H1 (cell line): ENCODE measurements at regions not wholly inside any gene's neighbourhood (a gene's known extent, or its start where the extent isn't known, plus 50 kb on each side); places are given as distances from the start of the nearest gene placed in this dataset.
A peak's percentile ranks its signal among the peaks of the same experiment; 100 is the strongest.

Experiments
- CHD7 ChIP-seq: fragments of 300-600 bp; sonication (generic); IDR thresholded peaks from 2 replicates; pipeline ENCODE4 v1.7.1; 2012; ENCODE audit warnings: low read length, moderate library complexity, mild to moderate bottlenecking, inconsistent platforms; ENCODE audit not compliant: insufficient replicate concordance
- FOSL1 ChIP-seq: IDR thresholded peaks from 2 replicates; pipeline ENCODE4 v1.6.1; 2011; ENCODE audit warnings: mild to moderate bottlenecking, low read depth, low read length, moderate library complexity; ENCODE audit not compliant: insufficient read depth
- JUND ChIP-seq: IDR thresholded peaks from 2 replicates; pipeline ENCODE4 v1.6.1; 2011; ENCODE audit warnings: mild to moderate bottlenecking, improper control_type of control experiment, low read length
- KDM5A ChIP-seq: fragments of 200-600 bp; IDR thresholded peaks from 2 replicates; pipeline ENCODE4 v1.7.1; 2012; ENCODE audit warnings: mild to moderate bottlenecking, low read length, inconsistent platforms, mixed read lengths
- RAD21 ChIP-seq, 2 experiments: IDR thresholded peaks in 1 of 2; conservative IDR thresholded peaks in 1 of 2; 2 replicates each; pipeline ENCODE4 v1.6.1; 2011; ENCODE audit warnings: low read depth in 2 of 2, low read length in 2 of 2, improper control_type of control experiment in 1 of 2, inconsistent platforms in 1 of 2, mild to moderate bottlenecking in 1 of 2, moderate library complexity in 1 of 2
- TAF1 ChIP-seq: IDR thresholded peaks from 2 replicates; pipeline ENCODE4 v1.6.1; 2011; ENCODE audit warnings: mild to moderate bottlenecking, low read depth, low read length
- ZNF274 ChIP-seq: IDR thresholded peaks from 2 replicates; pipeline ENCODE4 v1.7.0; 2012; ENCODE audit warnings: low read length, borderline replicate concordance; ENCODE audit errors: extremely low read depth

GRCh38 chr15:79195802-79196201 lies 86.7 kb upstream of the ANKRD34C start (continued):
- TF ChIP-seq CHD7: no peak
- no peak for TF ChIP-seq FOSL1
- TF ChIP-seq JUND: no peak
- no peak for TF ChIP-seq KDM5A
- no peak for TF ChIP-seq TAF1
- peak; percentile 45 to 65 for TF ChIP-seq RAD21 (IDR thresholded peaks at IDR 0.05 in 1 of 2, conservative IDR thresholded peaks at IDR 0.05 in 1 of 2; ENCODE audit: low read depth in 2 of 2, low read length in 2 of 2)
- no peak for TF ChIP-seq ZNF274
